ENCODE measurements at regions not wholly inside any gene's neighbourhood (a gene's known extent, or its start where the extent isn't known, plus 50 kb on each side); places are given as distances from the start of the nearest gene placed in this dataset.

DNA sequence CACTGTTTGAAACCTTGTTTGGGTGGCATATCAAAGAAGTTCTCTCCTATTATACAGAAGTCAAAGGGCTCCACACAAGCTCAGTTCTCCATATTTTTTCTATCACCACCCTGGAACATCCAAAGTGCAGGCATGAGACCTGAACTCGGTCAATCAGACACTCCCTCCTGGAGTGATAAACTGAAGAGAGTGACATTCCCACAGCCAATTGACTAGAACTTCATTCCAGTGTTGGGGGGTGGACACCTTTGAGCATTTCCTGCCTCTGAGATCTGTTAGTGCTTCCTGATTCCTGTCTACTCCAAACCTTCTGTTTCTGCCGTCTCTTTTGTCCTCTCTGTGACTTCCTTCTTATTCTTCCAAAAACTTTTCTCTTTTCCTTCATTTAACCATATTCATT, 220.7 kb upstream of the NOX3 start:
- H3K27ac ChIP-seq: no peak overlapping the region
- no peak overlapping the region for H3K4me3 ChIP-seq
- TF ChIP-seq EP300 (IDR thresholded peaks at IDR 0.05; ENCODE audit: low read depth) (no peak), POLR2AphosphoS5 (IDR thresholded peaks at IDR 0.05) (no peak), CTCF (IDR thresholded peaks at IDR 0.05) (no peak), POLR2A (IDR thresholded peaks at IDR 0.05) (no peak)
- H3K27me3 ChIP-seq: no peaks in the 10 kb centered on the region
- intact Hi-C loops (cut with DNase I; ENCODE audit: low total_unique reads): no loop called here
- no peaks in the 10 kb centered on the region for H3K9me3 ChIP-seq
- H3K4me1 ChIP-seq: no peaks in the 10 kb centered on the region
- H3K36me3 ChIP-seq: no peaks in the 10 kb centered on the region
- in situ Hi-C loops (cut with MboI; ENCODE audit: low pct_ligation_motif_present in 1 of 4, low pct_unique_long_range_greater_than_20kb in 1 of 4, low sequenced_read_pairs in 3 of 4): no loop called here
- 67 to 79% methylated on average over 1 to 2 of the region's 2 CpGs for WGBS, 2 donors (ENCODE audit: low coverage in 1 of 2)
- no peak for DNase-seq

DNA sequence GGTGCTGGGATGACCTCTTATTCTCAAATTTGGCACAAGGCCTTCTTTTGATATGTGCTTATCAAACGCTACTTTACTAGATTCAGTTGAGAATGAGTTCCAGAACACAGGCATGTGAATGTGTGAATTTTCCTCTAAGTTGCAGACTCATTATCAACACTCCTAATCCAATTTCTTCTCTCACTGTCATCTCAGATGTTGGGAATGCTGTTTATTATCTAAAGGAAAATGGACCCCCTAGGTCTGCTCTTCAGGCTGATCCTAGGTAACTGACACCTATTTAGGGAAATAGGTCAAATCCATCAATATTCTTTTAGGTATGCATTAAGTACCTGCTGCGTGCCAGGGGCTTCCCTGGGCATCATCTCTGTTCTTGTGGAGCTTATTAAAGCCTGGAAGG, 215.0 kb upstream of the NOX3 start:
- no peak for TF ChIP-seq EP300 (IDR thresholded peaks at IDR 0.05; ENCODE audit: low read depth)
- no peak for TF ChIP-seq POLR2A (IDR thresholded peaks at IDR 0.05)
- no peak for TF ChIP-seq POLR2AphosphoS5 (IDR thresholded peaks at IDR 0.05)
- no peak for TF ChIP-seq CTCF (IDR thresholded peaks at IDR 0.05)
- Histone ChIP-seq H3K9me3 (no peaks in the 10 kb centered on the region), H3K4me3 (no peak overlapping the region), H3K27me3 (no peaks in the 10 kb centered on the region), H3K4me1 (no peaks in the 10 kb centered on the region), H3K27ac (no peak overlapping the region), H3K36me3 (no peaks in the 10 kb centered on the region)
- intact Hi-C loops (cut with DNase I; ENCODE audit: low total_unique reads) (no loop called here), in situ Hi-C loops (cut with MboI; ENCODE audit: low pct_ligation_motif_present in 1 of 4, low pct_unique_long_range_greater_than_20kb in 1 of 4, low sequenced_read_pairs in 3 of 4) (no loop called here)
- no peak for DNase-seq
- WGBS, 2 donors (ENCODE audit: low coverage in 1 of 2): 83 to 90% methylated on average over 1 to 2 of the region's 2 CpGs

- intact Hi-C loops (cut with DNase I; ENCODE audit: low total_unique reads): no loop called here
- Histone ChIP-seq H3K27me3 (no peaks in the 10 kb centered on the region), H3K4me1 (no peaks in the 10 kb centered on the region), H3K9me3 (no peaks in the 10 kb centered on the region), H3K4me3 (no peak overlapping the region), H3K27ac (no peak overlapping the region), H3K36me3 (no peaks in the 10 kb centered on the region)
- TF ChIP-seq POLR2AphosphoS5 (IDR thresholded peaks at IDR 0.05) (no peak), CTCF (IDR thresholded peaks at IDR 0.05) (no peak), EP300 (IDR thresholded peaks at IDR 0.05; ENCODE audit: low read depth) (no peak), POLR2A (IDR thresholded peaks at IDR 0.05) (no peak)
- DNase-seq: no peak
- WGBS, 2 donors (ENCODE audit: low coverage in 1 of 2): 68 to 83% methylated on average over 2 to 6 of the region's 6 CpGs
- in situ Hi-C loops (cut with MboI; ENCODE audit: low pct_ligation_motif_present in 1 of 4, low pct_unique_long_range_greater_than_20kb in 1 of 4, low sequenced_read_pairs in 3 of 4): no loop called here
Measured at GRCh38 chr6:155660251-155660977, 204.8 kb upstream of the NOX3 start.

- intact Hi-C loops (cut with DNase I; ENCODE audit: low total_unique reads) (no loop called here), in situ Hi-C loops (cut with MboI; ENCODE audit: low pct_ligation_motif_present in 1 of 4, low pct_unique_long_range_greater_than_20kb in 1 of 4, low sequenced_read_pairs in 3 of 4) (no loop called here)
- Histone ChIP-seq H3K27ac (no peak overlapping the region), H3K4me3 (no peak overlapping the region), H3K4me1 (no peaks in the 10 kb centered on the region), H3K36me3 (no peaks in the 10 kb centered on the region), H3K27me3 (no peaks in the 10 kb centered on the region), H3K9me3 (no peaks in the 10 kb centered on the region)
- 79 to 92% methylated on average over 3 of the region's 3 CpGs for WGBS, 2 donors (ENCODE audit: low coverage in 1 of 2)
- DNase-seq: no peak
- TF ChIP-seq EP300 (IDR thresholded peaks at IDR 0.05; ENCODE audit: low read depth) (no peak), CTCF (IDR thresholded peaks at IDR 0.05) (no peak), POLR2AphosphoS5 (IDR thresholded peaks at IDR 0.05) (no peak), POLR2A (IDR thresholded peaks at IDR 0.05) (no peak)
Measured at GRCh38 chr6:155656024-155656423, 200.4 kb upstream of the NOX3 start.
